Naive thymus-derived CD4-positive, alpha-beta T cell (primary cell): ENCODE measurements at regions not wholly inside any gene's neighbourhood (a gene's known extent, or its start where the extent isn't known, plus 50 kb on each side); places are given as distances from the start of the nearest gene placed in this dataset.

Experiments
- ATAC-seq: fragments of 150-1000 bp; cut with Tn5 transposase; 2 replicates; pipeline ENCODE4 v1.10.0; 2021; ENCODE audit warnings: mild to moderate bottlenecking, moderate library complexity
- CTCF ChIA-PET: fragments of 350-600 bp; sonication (Branson Sonifier 250); formaldehyde crosslinking; loops from one replicate; lab custom pipeline; 2021; ENCODE audit warnings: antibody characterized with exemption; lab: Charles Lee
- POLR2A ChIA-PET: fragments of 350-600 bp; sonication (Branson Sonifier 250); formaldehyde crosslinking; loops from one replicate; lab custom pipeline; 2021; ENCODE audit warnings: antibody characterized with exemption, inconsistent platforms; lab: Charles Lee
- DNase-seq, 9 donors: peaks; one replicate each; pipeline versions ENCODE4 v3.0.0 to v3.0.0-alpha.2; 2020 to 2022; ENCODE audit warnings: mixed read lengths in 1 of 9
- H3K27ac ChIP-seq: one replicate; pipeline ENCODE4 v1.7.0; 2013; ENCODE audit warnings: mild to moderate bottlenecking, low read depth, low read length, moderate library complexity
- H3K27me3 ChIP-seq, 2 donors: one replicate each; pipeline ENCODE4 v1.7.0; 2013; ENCODE audit warnings: low read length in 2 of 2, mild to moderate bottlenecking in 2 of 2, moderate library complexity in 2 of 2; ENCODE audit not compliant: control insufficient read depth in 2 of 2, insufficient read depth in 2 of 2
- H3K36me3 ChIP-seq, 3 experiments: 1 replicate in 2 of 3; 2 replicates in 1 of 3; pipeline ENCODE4 v1.7.0; 2013; ENCODE audit warnings: low read length in 3 of 3, mild to moderate bottlenecking in 3 of 3, moderate library complexity in 1 of 3; ENCODE audit not compliant: insufficient read depth in 3 of 3, control insufficient read depth in 2 of 3
- H3K4me1 ChIP-seq, 2 donors: one replicate each; pipeline ENCODE4 v1.7.0; 2013; ENCODE audit warnings: low read length in 2 of 2, mild to moderate bottlenecking in 2 of 2, moderate library complexity in 1 of 2; ENCODE audit not compliant: control insufficient read depth in 2 of 2, insufficient read depth in 2 of 2
- H3K4me3 ChIP-seq: 2 replicates; pipeline ENCODE4 v1.7.0; 2013; ENCODE audit warnings: mild to moderate bottlenecking, low read length
- H3K9me3 ChIP-seq, 3 experiments: 1 replicate in 2 of 3; 2 replicates in 1 of 3; pipeline ENCODE4 v1.7.0; 2013; ENCODE audit warnings: low read length in 3 of 3; ENCODE audit not compliant: control insufficient read depth in 2 of 3
- H3K27ac Mint-ChIP-seq, 9 donors: one replicate each; pipeline ENCODE4 v1.8.0; 2020 to 2022; ENCODE audit warnings: mixed read lengths in 9 of 9, mild to moderate bottlenecking in 8 of 9, moderate library complexity in 5 of 9, inconsistent platforms in 2 of 9
- H3K27me3 Mint-ChIP-seq, 5 donors: one replicate each; pipeline ENCODE4 v1.8.0; 2021 to 2022; ENCODE audit warnings: mixed read lengths in 5 of 5, mild to moderate bottlenecking in 1 of 5
- H3K36me3 Mint-ChIP-seq, 5 donors: one replicate each; pipeline ENCODE4 v1.8.0; 2020 to 2022; ENCODE audit warnings: mixed read lengths in 5 of 5, mild to moderate bottlenecking in 3 of 5, inconsistent platforms in 1 of 5
- H3K4me1 Mint-ChIP-seq, 7 donors: one replicate each; pipeline ENCODE4 v1.8.0; 2020 to 2022; ENCODE audit warnings: mixed read lengths in 7 of 7, mild to moderate bottlenecking in 3 of 7, inconsistent platforms in 1 of 7
- H3K4me3 Mint-ChIP-seq, 10 donors: one replicate each; pipeline ENCODE4 v1.8.0; 2020 to 2022; ENCODE audit warnings: mild to moderate bottlenecking in 10 of 10, mixed read lengths in 10 of 10, moderate library complexity in 6 of 10, inconsistent platforms in 2 of 10
- H3K9me3 Mint-ChIP-seq, 11 donors: one replicate each; pipeline ENCODE4 v1.8.0; 2020 to 2022; ENCODE audit warnings: mixed read lengths in 11 of 11, mild to moderate bottlenecking in 4 of 11, inconsistent platforms in 1 of 11, moderate library complexity in 1 of 11
- intact Hi-C, 2 donors: fragments of 100-400 bp; cut with micrococcal nuclease; formaldehyde crosslinking; loops; one replicate each; pipeline ENCODE4 v1.15.1; 2023

DNA sequence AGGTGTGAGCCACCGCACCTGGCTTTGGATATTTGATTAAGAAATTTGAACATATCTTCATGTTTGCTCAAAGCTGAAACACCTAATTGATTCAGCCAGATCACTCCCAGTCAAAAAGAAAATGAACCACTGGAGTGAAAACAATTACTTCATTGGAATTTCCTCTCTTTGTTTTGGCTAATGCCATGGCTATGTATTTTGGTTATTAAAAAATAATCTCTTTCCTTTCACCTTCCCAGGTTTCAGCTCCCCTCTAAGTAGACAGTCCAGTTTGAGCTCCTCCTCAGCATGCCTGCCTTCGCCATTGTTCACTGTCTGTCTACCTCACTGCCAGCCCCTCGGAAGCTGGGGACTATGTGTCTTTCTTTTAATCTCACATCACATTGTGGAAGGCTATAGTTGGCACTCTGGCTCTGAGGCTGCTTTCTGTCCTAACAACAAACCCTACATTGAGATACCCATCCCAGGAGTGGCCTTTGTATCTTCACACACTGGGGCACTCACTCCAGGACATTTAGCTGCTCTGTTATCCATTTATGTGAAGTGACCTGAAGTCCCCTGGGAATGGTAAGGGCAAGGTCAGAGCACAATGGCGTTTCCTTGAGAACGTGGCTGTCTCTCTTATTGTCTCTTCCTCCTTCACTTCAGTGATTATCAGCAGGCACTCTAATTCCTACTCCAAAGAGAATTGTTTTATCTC lies 764.0 kb upstream of the CITED2 start:
- Mint-ChIP-seq H3K27ac (no peak overlapping the region), H3K4me3 (no peak overlapping the region), H3K36me3 (no peaks in the 10 kb centered on the region), H3K9me3 (peaks cover 0 to 19% (median 5%) of the 10 kb centered on the region in 11 donors), H3K27me3 (peaks cover 0 to 5% (median 0%) of the 10 kb centered on the region in 5 donors), H3K4me1 (no peaks in the 10 kb centered on the region)
- no peak overlapping the region for H3K4me3 ChIP-seq
- H3K9me3 ChIP-seq = no peaks in the 10 kb centered on the region
- intact Hi-C loops = no loop called here
- H3K4me1 ChIP-seq = no peaks in the 10 kb centered on the region
- H3K27me3 ChIP-seq = no peaks in the 10 kb centered on the region
- POLR2A ChIA-PET = no interaction called here
- ATAC-seq (no peak), DNase-seq (no peak)
- CTCF ChIA-PET = no interaction called here
- no peak overlapping the region for H3K27ac ChIP-seq
- no peaks in the 10 kb centered on the region for H3K36me3 ChIP-seq

DNA sequence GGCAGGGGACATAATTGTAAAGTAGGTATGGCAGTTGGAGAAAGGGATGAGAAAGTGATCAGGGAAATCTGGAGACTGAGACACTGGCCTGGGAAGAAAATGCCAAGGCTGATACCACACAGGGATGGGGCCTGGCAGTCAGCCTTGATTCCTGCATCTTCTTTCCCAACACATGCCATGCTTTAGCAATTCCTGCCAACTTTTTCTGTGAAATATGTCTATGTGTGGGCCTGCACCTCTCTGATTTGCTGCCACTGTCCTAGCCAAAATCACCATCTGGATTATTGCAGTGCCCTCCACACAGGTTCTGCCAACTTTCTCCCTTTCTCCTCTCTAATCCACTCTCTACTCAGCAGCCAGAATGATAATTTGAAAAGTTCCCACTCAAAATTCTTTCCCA lies 759.8 kb upstream of the CITED2 start:
- Mint-ChIP-seq H3K4me1 (no peaks in the 10 kb centered on the region), H3K27ac (no peak overlapping the region), H3K36me3 (peaks cover 0 to under 1% (median 0%) of the 10 kb centered on the region in 5 donors), H3K9me3 (peaks cover 5 to 47% (median 16%) of the 10 kb centered on the region in 11 donors), H3K4me3 (no peak overlapping the region), H3K27me3 (peaks cover 0 to 8% (median 0%) of the 10 kb centered on the region in 5 donors)
- POLR2A ChIA-PET = no interaction called here
- Histone ChIP-seq H3K4me1 (no peaks in the 10 kb centered on the region), H3K4me3 (no peak overlapping the region), H3K27ac (no peak overlapping the region), H3K9me3 (no peaks in the 10 kb centered on the region), H3K27me3 (no peaks in the 10 kb centered on the region), H3K36me3 (no peaks in the 10 kb centered on the region)
- no peak for ATAC-seq
- no peak for DNase-seq
- intact Hi-C loops = no loop called here
- CTCF ChIA-PET = no interaction called here

DNA sequence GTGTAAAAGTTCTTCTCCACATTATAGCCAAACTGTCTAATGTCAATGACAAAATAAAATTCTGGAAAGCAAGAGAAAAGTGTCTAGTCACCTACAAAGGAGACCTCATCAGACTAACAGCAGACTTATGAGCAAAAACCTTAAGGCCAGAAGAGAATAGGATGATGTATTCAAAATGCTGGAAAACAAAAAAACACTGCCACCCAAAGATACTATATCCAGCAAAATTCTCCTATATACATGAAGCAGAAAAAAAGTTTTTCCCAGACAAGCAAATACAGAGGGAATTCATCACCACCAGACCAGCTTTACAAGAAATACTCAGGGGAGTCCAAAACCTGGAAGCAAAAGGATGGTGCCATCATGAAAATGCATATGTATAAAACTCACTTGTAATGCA lies 755.6 kb upstream of the CITED2 start:
- peaks cover 9 to 53% (median 20%) of the 10 kb centered on the region in 11 donors for H3K9me3 Mint-ChIP-seq
- no peak overlapping the region for H3K27ac Mint-ChIP-seq
- H3K36me3 Mint-ChIP-seq = peaks cover 0 to 12% (median 0%) of the 10 kb centered on the region in 5 donors
- no peaks in the 10 kb centered on the region for H3K4me1 ChIP-seq
- H3K27ac ChIP-seq = no peak overlapping the region
- H3K9me3 ChIP-seq = peaks cover 0 to 10% (median 0%) of the 10 kb centered on the region in 3 experiments
- no peaks in the 10 kb centered on the region for H3K27me3 ChIP-seq
- intact Hi-C loops = no loop called here
- H3K36me3 ChIP-seq = no peaks in the 10 kb centered on the region
- no peak overlapping the region for H3K4me3 ChIP-seq
- H3K4me1 Mint-ChIP-seq = no peaks in the 10 kb centered on the region
- ChIA-PET POLR2A (no interaction called here), CTCF (no interaction called here)
- no peak overlapping the region for H3K4me3 Mint-ChIP-seq
- ATAC-seq (no peak), DNase-seq (no peak)
- peaks cover 0 to 13% (median 0%) of the 10 kb centered on the region in 5 donors for H3K27me3 Mint-ChIP-seq

DNA sequence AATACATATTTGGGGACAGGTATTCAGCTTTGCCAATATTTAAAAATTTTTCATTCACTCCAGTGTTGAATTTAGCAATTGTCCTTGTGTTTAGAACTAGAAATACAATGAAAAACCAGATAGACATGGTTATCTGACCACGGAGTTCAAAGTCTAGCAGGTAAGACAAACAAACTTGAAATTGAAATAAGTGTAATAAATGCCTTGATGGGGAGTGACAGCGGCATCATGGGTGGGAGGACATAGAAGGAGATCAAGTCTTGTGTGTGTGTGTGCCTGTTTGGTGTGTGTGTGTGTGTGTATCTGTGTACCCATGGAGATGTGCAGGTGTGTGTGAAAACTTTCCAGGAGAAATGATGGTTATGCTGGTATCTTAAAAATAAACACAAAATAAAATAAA lies 750.0 kb upstream of the CITED2 start:
- H3K4me3 Mint-ChIP-seq = no peak overlapping the region
- peaks cover 0 to 10% (median 0%) of the 10 kb centered on the region in 3 experiments for H3K9me3 ChIP-seq
- no peaks in the 10 kb centered on the region for H3K4me1 ChIP-seq
- peaks cover 0 to 16% (median 5%) of the 10 kb centered on the region in 5 donors for H3K27me3 Mint-ChIP-seq
- peaks cover 3 to 21% (median 9%) of the 10 kb centered on the region in 11 donors for H3K9me3 Mint-ChIP-seq
- intact Hi-C loops = no loop called here
- no peaks in the 10 kb centered on the region for H3K4me1 Mint-ChIP-seq
- DNase-seq (no peak), ATAC-seq (no peak)
- H3K27ac ChIP-seq = no peak overlapping the region
- ChIA-PET POLR2A (no interaction called here), CTCF (no interaction called here)
- H3K36me3 Mint-ChIP-seq = peaks cover 0 to 12% (median 0%) of the 10 kb centered on the region in 5 donors
- no peaks in the 10 kb centered on the region for H3K36me3 ChIP-seq
- H3K27ac Mint-ChIP-seq = no peak overlapping the region
- no peak overlapping the region for H3K4me3 ChIP-seq
- H3K27me3 ChIP-seq = no peaks in the 10 kb centered on the region

DNA sequence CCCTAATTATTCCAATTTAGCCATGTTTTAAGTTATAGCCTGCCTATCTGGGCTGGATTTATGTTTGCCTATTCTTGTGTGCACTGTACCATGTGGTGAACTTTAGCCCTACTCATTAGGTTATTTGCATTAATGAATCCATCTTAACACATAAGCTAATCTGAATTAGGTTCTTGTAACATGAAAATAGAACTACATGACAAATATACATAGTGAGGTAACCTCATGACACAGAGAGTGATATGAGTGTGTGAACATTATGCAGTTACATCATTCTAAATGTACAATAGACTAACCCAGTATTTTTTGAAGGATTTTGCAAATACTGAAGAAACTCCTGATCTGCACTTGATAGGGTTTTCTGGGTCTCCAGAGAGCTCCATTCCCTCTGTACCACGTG lies 733.7 kb upstream of the CITED2 start:
- DNase-seq (no peak), ATAC-seq (no peak)
- H3K27me3 ChIP-seq = no peaks in the 10 kb centered on the region
- H3K36me3 ChIP-seq = no peaks in the 10 kb centered on the region
- no peaks in the 10 kb centered on the region for H3K36me3 Mint-ChIP-seq
- H3K4me1 Mint-ChIP-seq = no peaks in the 10 kb centered on the region
- no peak overlapping the region for H3K4me3 Mint-ChIP-seq
- H3K4me3 ChIP-seq = no peak overlapping the region
- H3K9me3 Mint-ChIP-seq = no peaks in the 10 kb centered on the region
- intact Hi-C loops = loop anchor here (5.0 to 10.0 kb wide), 2 partner anchors 733 to 736 kb away; partner anchors contain the start of gene CITED2 (in 2 of the 2)
- ChIA-PET CTCF (no interaction called here), POLR2A (no interaction called here)
- no peak overlapping the region for H3K27ac Mint-ChIP-seq
- H3K27ac ChIP-seq = no peak overlapping the region
- H3K4me1 ChIP-seq = no peaks in the 10 kb centered on the region
- H3K9me3 ChIP-seq = no peaks in the 10 kb centered on the region
- H3K27me3 Mint-ChIP-seq = peaks cover 0 to 19% (median 8%) of the 10 kb centered on the region in 5 donors

DNA sequence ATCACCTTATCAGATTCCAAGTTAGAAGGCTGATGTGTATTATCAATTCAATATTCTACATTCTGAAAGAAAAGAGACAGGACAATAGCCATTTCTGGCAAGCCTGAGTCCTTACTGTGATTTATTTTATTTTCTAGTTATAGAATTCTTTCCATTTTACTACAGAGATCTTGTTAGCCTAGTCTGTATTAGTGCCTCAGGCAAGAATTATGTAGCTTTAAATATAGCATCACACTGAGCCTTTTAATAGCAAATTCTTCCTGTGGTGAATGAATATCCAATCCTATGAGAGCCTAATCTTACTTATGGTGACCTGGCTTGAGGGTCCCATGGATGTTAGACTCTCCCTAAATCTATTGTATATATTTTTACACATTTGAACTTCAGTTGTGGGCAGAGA lies 732.8 kb upstream of the CITED2 start:
- DNase-seq (no peak), ATAC-seq (no peak)
- H3K27me3 Mint-ChIP-seq = peaks cover 0 to 14% (median 4%) of the 10 kb centered on the region in 5 donors
- H3K27ac Mint-ChIP-seq = no peak overlapping the region
- ChIA-PET POLR2A (no interaction called here), CTCF (no interaction called here)
- H3K27me3 ChIP-seq = no peaks in the 10 kb centered on the region
- no peak overlapping the region for H3K4me3 Mint-ChIP-seq
- H3K9me3 ChIP-seq = no peaks in the 10 kb centered on the region
- no peaks in the 10 kb centered on the region for H3K36me3 ChIP-seq
- intact Hi-C loops = loop anchor here (5.0 to 10.0 kb wide), 2 partner anchors 732 to 735 kb away; partner anchors contain the start of gene CITED2 (in 2 of the 2)
- no peak overlapping the region for H3K4me3 ChIP-seq
- no peaks in the 10 kb centered on the region for H3K4me1 Mint-ChIP-seq
- no peaks in the 10 kb centered on the region for H3K36me3 Mint-ChIP-seq
- H3K4me1 ChIP-seq = no peaks in the 10 kb centered on the region
- no peaks in the 10 kb centered on the region for H3K9me3 Mint-ChIP-seq
- H3K27ac ChIP-seq = no peak overlapping the region

DNA sequence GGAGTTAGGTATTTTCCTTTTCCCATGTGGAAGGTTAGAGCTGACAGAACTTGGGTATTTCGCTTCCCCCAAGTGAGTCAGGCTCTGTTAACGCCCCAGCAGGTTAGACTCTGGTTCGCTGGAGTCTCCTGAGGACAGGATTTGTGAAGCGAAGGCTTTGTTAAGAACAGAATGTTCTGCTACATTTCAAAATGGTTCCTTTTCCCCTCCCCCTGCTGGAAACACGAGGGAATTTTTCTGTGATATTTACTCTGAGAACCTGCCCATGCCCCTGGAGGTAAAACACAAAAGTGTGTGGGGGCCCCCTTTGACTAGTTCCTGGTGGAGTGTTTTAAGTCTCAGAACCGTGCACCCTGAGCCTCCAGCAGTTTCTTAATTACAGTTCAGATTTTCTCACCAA lies 731.4 kb upstream of the CITED2 start:
- peaks cover 0 to 5% (median 0%) of the 10 kb centered on the region in 7 donors for H3K4me1 Mint-ChIP-seq
- no peaks in the 10 kb centered on the region for H3K36me3 Mint-ChIP-seq
- ATAC-seq = no peak
- H3K4me3 ChIP-seq = no peak overlapping the region
- no peaks in the 10 kb centered on the region for H3K9me3 ChIP-seq
- H3K27me3 ChIP-seq = no peaks in the 10 kb centered on the region
- H3K27ac ChIP-seq = no peak overlapping the region
- H3K4me1 ChIP-seq = no peaks in the 10 kb centered on the region
- H3K36me3 ChIP-seq = no peaks in the 10 kb centered on the region
- intact Hi-C loops = loop anchor here (5.0 to 10.0 kb wide), 2 partner anchors 731 to 734 kb away; partner anchors contain the start of gene CITED2 (in 2 of the 2)
- ChIA-PET POLR2A (no interaction called here), CTCF (interaction anchor here (0.6 kb wide), 1 partner anchor 726 kb away, joined by 3 read pairs; no protein-coding TSS in a partner anchor)
- H3K4me3 Mint-ChIP-seq = no peak overlapping the region
- no peak for DNase-seq
- no peak overlapping the region for H3K27ac Mint-ChIP-seq
- no peaks in the 10 kb centered on the region for H3K9me3 Mint-ChIP-seq
- H3K27me3 Mint-ChIP-seq = peaks cover 0 to 8% (median 2%) of the 10 kb centered on the region in 5 donors
